ENCODE measurements at regions not wholly inside any gene's neighbourhood (a gene's known extent, or its start where the extent isn't known, plus 50 kb on each side); places are given as distances from the start of the nearest gene placed in this dataset.
"Not testable (repeated sequence)": the region's sequence is repeated elsewhere in the genome, so short reads cannot be mapped to it uniquely, and the experiment has no call there.

DNA sequence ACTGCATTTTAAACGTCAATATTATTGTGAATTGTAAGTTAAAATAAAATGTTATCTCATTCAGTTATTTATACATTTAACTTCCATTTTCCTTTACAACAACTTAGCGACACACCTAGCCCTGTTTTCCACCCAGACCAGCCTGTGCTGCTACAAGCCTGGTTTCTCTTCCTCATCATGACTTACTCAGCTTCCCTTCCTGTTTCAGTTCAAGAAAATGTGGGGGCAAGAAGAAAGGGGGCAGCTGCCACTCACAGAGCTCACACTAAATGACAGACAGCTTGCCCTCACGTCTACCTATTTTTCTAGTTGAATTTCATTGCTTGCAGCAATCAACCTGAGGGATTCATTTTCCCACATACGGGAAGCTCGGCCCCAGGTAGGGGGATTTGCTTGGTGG lies 185.8 kb upstream of the POTEB2 start:
- TF ChIP-seq, protein P1, sequence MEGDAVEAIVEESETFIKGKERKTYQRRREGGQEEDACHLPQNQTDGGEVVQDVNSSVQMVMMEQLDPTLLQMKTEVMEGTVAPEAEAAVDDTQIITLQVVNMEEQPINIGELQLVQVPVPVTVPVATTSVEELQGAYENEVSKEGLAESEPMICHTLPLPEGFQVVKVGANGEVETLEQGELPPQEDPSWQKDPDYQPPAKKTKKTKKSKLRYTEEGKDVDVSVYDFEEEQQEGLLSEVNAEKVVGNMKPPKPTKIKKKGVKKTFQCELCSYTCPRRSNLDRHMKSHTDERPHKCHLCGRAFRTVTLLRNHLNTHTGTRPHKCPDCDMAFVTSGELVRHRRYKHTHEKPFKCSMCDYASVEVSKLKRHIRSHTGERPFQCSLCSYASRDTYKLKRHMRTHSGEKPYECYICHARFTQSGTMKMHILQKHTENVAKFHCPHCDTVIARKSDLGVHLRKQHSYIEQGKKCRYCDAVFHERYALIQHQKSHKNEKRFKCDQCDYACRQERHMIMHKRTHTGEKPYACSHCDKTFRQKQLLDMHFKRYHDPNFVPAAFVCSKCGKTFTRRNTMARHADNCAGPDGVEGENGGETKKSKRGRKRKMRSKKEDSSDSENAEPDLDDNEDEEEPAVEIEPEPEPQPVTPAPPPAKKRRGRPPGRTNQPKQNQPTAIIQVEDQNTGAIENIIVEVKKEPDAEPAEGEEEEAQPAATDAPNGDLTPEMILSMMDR (IDR thresholded peaks at IDR 0.05) = not testable (repeated sequence)
- TF ChIP-seq POLR2A (IDR thresholded peaks at IDR 0.05) = not testable (repeated sequence)
